ENCODE measurements at regions not wholly inside any gene's neighbourhood (a gene's known extent, or its start where the extent isn't known, plus 50 kb on each side); places are given as distances from the start of the nearest gene placed in this dataset.

DNA sequence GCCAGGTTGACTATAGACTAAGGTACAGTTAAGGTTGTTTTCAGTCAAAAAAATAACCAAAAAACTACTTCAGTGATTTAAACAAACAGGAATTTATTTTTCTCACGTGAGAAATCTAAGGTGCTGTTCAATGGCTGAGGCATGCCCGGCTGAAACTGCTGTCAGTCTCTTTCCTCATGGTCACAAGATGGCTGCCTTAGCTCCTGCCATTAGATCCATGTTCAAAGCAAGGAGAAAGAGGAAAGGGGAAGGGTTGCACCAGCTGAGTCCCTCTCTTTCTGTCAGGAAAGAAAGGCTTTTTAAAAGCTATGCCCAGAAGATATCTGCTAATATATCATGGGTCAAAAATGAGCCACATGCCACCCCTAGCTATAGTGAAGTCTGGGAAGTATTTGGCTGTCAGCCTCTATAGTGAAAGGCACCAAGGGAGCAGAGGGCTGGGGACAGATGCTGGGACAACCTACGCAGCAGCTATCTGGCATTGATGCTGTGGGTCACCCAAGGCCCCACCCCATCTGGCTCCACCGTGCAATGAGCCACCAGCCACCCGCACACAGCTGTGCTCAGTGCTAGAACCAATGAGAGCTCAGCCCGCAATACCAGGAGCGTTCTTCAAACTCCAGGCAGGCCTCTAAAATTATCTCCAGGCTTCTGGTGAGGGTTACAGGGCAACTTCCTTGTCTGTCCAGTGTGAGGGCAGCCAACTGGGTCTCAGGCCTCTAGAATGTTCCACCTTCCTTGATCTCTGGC, 64.7 kb upstream of the GATA2 start:
- ChIA-PET POLR2A (no interaction called here), CTCF (interaction anchor here (0.9 kb wide), 1 partner anchor 16 kb away, joined by 3 read pairs; no protein-coding TSS in a partner anchor)
- Mint-ChIP-seq H3K36me3 (ENCODE audit: insufficient read depth, unreplicated experiment) (no peaks in the 10 kb centered on the region), H3K9me3 (ENCODE audit: unreplicated experiment) (peaks cover 8% of the 10 kb centered on the region), H3K4me3 (ENCODE audit: unreplicated experiment) (no peak overlapping the region), H3K27me3 (ENCODE audit: insufficient read depth, unreplicated experiment) (peaks cover 58% of the 10 kb centered on the region), H3K4me1 (ENCODE audit: insufficient read depth, unreplicated experiment) (peaks cover 8% of the 10 kb centered on the region), H3K27ac (ENCODE audit: low read depth, unreplicated experiment) (no peak overlapping the region)
- DNase-seq (ENCODE audit: unreplicated experiment) = no peak
- TF ChIP-seq, protein P1, sequence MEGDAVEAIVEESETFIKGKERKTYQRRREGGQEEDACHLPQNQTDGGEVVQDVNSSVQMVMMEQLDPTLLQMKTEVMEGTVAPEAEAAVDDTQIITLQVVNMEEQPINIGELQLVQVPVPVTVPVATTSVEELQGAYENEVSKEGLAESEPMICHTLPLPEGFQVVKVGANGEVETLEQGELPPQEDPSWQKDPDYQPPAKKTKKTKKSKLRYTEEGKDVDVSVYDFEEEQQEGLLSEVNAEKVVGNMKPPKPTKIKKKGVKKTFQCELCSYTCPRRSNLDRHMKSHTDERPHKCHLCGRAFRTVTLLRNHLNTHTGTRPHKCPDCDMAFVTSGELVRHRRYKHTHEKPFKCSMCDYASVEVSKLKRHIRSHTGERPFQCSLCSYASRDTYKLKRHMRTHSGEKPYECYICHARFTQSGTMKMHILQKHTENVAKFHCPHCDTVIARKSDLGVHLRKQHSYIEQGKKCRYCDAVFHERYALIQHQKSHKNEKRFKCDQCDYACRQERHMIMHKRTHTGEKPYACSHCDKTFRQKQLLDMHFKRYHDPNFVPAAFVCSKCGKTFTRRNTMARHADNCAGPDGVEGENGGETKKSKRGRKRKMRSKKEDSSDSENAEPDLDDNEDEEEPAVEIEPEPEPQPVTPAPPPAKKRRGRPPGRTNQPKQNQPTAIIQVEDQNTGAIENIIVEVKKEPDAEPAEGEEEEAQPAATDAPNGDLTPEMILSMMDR (IDR thresholded peaks at IDR 0.05; ENCODE audit: unreplicated experiment) = no peak
- intact Hi-C loops (cut with micrococcal nuclease) = no loop called here
- no TSS peak for BruUV-seq (replicated peaks)

DNA sequence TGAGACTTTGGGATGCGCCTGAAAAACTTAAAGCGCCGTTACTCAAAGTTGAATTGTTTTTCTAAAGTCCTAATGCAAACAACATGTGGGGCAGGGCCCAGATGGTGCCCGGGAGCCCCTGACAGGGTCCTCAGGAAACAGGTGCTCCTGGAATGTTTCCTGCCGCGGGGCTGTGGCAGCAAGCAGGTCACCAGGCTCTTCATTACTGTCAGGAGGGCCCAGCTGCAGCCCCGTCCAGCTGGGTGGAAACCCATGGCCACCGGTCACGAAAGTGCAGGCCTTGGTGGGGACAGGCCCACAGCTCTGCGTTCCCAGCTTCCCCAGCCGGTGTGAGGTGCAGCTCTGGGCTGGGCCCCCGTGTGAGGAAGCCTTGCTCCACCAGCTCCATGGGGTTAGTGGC, 63.9 kb upstream of the GATA2 start:
- CTCF ChIA-PET = no interaction called here
- H3K9me3 Mint-ChIP-seq (ENCODE audit: unreplicated experiment) = peaks cover 8% of the 10 kb centered on the region
- H3K27ac Mint-ChIP-seq (ENCODE audit: low read depth, unreplicated experiment) = no peak overlapping the region
- H3K4me1 Mint-ChIP-seq (ENCODE audit: insufficient read depth, unreplicated experiment) = peaks cover 8% of the 10 kb centered on the region
- no peak for DNase-seq (ENCODE audit: unreplicated experiment)
- TF ChIP-seq, protein P1 (IDR thresholded peaks at IDR 0.05; ENCODE audit: unreplicated experiment) = no peak
- peaks cover 50% of the 10 kb centered on the region for H3K27me3 Mint-ChIP-seq (ENCODE audit: insufficient read depth, unreplicated experiment)
- intact Hi-C loops (cut with micrococcal nuclease) = no loop called here
- H3K4me3 Mint-ChIP-seq (ENCODE audit: unreplicated experiment) = no peak overlapping the region
- BruUV-seq (replicated peaks) = no TSS peak
- POLR2A ChIA-PET = no interaction called here
- H3K36me3 Mint-ChIP-seq (ENCODE audit: insufficient read depth, unreplicated experiment) = no peaks in the 10 kb centered on the region

DNA sequence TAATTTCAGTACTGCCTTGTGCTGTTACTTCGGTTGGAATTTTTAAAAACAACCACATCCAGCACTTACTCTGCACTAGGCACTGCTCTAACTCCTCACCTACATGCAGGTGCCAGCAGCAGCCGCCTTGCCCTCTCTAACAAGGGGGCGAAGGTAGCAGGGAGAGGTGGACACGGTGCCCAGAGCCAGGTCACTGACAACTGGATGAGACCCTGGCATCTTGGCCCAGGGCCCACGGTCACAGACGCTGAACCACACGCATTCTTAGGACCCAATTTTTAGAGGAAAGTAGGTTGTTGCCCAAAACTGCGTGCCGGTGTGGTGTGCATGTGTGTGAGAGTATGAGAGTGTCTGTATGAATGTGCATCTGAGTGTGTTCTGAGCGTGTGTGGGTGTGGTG, 63.4 kb upstream of the GATA2 start:
- no TSS peak for BruUV-seq (replicated peaks)
- TF ChIP-seq, protein P1 (IDR thresholded peaks at IDR 0.05; ENCODE audit: unreplicated experiment) = no peak

DNA sequence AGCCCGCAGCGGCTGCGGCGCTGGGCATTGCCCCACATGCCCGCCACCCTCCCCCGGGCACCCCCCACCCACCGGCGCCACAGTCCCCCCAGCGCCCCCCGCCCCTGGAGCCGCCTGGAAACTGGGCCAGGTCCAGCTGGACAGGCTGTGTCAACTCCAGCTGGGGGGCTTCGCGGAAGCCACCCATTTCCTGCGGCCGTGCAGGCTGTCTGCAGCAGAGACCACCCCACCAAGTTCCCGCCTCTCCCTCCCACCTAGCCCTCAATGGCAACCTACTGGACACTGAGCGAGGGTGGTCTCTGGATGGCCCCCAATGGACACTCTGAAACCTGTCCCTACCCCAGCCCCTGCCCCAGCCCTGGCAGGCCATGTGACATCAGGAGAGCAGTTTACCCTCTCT, 62.8 kb upstream of the GATA2 start:
- H3K36me3 Mint-ChIP-seq (ENCODE audit: insufficient read depth, unreplicated experiment) = no peaks in the 10 kb centered on the region
- POLR2A ChIA-PET = no interaction called here
- intact Hi-C loops (cut with micrococcal nuclease) = no loop called here
- H3K4me3 Mint-ChIP-seq (ENCODE audit: unreplicated experiment) = no peak overlapping the region
- H3K27me3 Mint-ChIP-seq (ENCODE audit: insufficient read depth, unreplicated experiment) = peaks cover 43% of the 10 kb centered on the region
- CTCF ChIA-PET = no interaction called here
- no TSS peak for BruUV-seq (replicated peaks)
- H3K4me1 Mint-ChIP-seq (ENCODE audit: insufficient read depth, unreplicated experiment) = peaks cover 8% of the 10 kb centered on the region
- TF ChIP-seq, protein P1 (IDR thresholded peaks at IDR 0.05; ENCODE audit: unreplicated experiment) = no peak
- no peak overlapping the region for H3K27ac Mint-ChIP-seq (ENCODE audit: low read depth, unreplicated experiment)
- DNase-seq (ENCODE audit: unreplicated experiment) = no peak
- H3K9me3 Mint-ChIP-seq (ENCODE audit: unreplicated experiment) = peaks cover 8% of the 10 kb centered on the region

More for the DNA sequence above, 63.4 kb upstream of the GATA2 start:
- Mint-ChIP-seq H3K4me3 (ENCODE audit: unreplicated experiment) (no peak overlapping the region), H3K27me3 (ENCODE audit: insufficient read depth, unreplicated experiment) (peaks cover 48% of the 10 kb centered on the region), H3K36me3 (ENCODE audit: insufficient read depth, unreplicated experiment) (no peaks in the 10 kb centered on the region), H3K9me3 (ENCODE audit: unreplicated experiment) (peaks cover 8% of the 10 kb centered on the region), H3K4me1 (ENCODE audit: insufficient read depth, unreplicated experiment) (peaks cover 8% of the 10 kb centered on the region), H3K27ac (ENCODE audit: low read depth, unreplicated experiment) (no peak overlapping the region)
- intact Hi-C loops (cut with micrococcal nuclease) = no loop called here
- POLR2A ChIA-PET = no interaction called here
- DNase-seq (ENCODE audit: unreplicated experiment) = no peak
- CTCF ChIA-PET = no interaction called here
